Central memory CD4-positive, alpha-beta T cell (primary cell): ENCODE measurements at regions not wholly inside any gene's neighbourhood (a gene's known extent, or its start where the extent isn't known, plus 50 kb on each side); places are given as distances from the start of the nearest gene placed in this dataset.

Experiments used
- DNase-seq: peaks from one replicate; pipeline ENCODE4 v3.0.0; 2022

DNA sequence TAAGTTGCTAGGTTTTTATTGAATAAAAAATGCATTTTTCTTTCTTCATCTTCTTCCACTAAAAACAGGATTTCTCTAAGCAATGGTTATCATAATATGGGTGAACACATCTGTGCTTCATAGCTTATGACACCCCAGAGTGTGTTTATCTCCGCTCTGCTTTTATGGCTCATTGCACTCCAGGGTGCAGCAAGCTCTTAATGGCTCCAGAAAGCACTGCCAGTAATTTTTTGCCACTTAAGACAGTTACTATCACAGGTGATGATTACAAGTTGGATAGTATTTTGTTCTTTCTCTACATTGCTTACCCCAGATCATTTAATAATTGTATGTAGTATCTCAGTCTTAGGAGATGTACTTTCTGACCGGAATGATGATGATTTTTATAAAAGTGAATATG is 239.3 kb upstream of the CDH20 start:
- no peak for DNase-seq

DNA sequence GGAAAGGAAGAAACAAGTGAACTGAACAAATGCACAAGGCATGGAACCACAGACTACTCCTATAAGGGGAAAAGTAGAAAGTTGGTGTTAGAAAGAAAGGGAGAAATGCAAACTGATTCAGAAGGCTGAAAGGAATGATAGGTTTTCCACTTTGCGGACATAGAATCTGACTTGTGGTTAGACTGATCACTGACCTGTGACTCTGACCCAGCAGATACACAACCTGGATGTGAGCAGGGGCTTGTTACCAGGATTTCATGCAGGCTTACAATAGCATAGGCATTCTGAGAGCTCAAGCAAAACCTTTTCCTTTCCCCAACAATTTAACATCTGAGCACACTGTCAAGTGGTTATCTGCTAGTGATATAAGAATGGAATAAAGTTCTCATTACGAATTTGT is 237.0 kb upstream of the CDH20 start:
- DNase-seq: no peak

DNA sequence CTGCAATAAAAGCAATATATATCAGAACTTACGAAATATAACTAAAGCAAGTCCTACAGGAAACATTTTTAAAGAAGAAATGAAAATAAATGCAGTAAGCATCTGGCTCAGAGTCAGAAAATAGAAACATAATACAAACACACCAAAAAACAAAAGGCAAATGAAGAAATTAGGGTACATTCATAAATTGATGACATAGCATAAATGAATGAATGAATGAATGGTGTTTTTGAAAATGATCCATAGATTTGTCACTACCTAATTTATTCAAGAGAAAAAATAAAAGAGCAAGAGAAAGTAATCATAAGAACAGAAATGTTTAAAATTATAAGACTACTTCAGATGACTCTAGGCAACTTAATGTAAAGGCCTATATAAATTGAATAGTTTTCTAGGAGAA is 226.1 kb upstream of the CDH20 start:
- DNase-seq: no peak

DNA sequence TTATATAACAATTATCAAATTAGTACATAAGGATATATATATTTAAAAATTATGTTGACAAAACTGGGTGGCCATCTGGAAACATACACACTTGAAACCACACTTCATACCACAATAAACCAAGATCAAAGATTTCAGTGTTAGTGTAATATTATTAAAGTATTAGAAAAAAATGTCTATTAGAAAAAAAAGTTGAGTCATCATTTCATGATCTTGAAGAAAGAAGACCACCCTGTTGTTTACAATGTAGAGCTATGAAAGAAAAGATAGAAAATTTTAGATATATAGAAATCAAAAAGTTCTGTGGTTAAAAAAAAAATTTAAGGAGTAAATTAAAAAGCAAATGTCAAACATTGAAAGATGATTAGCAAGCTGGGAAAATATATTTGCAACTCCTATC is 224.5 kb upstream of the CDH20 start:
- no peak for DNase-seq

DNA sequence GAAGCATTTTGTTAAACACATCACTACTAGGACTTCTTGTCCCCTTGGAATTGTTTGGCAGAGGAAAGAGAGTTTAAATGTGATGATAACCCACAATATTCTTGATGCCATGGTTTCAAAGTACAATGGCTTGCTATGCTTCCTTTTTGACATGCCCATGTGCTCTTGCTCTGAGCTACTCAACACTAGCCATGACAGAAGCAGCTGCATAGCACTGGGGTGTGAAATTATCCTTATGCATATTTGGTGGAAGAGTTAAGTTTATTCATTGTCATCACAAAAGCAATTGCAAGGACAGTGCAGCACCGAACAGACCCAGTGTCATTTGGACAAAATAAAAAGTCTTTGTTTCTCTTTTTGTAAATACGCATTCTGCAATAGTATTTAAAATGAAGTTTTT is 209.9 kb upstream of the CDH20 start:
- no peak for DNase-seq

DNA sequence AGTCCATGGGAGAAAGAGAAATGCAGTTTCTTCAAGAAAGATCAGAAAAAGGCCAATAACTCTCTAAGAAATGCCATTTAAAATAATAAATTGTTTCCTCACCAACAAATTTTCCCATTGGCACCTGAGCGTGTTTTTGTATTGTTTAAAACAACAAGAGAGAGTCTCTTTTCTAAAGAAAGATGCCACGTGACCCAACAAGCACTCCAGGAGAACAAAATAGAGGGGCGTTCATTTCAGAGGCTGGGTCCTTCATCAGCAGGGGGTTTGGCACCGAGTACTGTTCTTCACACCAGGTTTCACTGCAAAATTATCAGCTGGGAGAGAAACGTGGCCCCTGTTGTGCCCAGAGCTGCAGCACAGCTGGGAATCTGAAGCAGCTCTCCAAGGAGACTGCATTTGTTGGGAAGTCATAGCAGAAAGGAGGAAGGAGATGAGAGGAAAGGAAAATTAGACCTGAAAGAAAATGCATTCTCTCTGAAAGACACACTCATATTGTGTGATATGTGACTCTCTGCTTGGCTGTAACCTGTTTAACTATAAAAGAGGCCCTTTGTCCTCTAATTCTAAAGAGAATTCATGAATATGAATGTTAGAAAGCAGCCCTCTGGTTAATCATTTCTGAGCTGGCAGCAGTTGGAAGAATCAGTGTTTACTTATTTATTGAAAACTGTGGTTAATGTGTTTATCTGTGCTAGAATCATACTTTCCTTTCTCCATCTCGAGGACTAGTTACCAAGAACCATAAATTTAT is 205.3 kb upstream of the CDH20 start:
- DNase-seq: no peak

DNA sequence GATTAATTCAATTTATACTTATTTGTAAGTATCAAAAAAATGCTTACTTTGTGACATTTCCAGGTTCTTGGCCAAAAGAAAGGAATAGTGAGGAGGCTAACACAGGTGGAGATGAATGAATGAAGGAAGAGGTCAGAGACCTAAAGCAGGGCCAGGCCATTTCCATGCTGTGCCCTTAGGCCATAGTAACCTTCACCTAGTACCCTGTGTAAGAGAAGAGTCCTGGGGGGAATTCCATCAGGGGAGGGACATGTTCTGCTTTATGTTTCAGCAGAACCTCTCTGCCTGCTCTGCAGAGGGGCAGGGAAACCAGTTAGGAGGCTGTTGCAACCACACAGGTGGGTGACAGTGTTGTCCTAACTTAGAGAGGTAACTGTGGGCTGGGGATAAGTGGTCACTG is 204.2 kb upstream of the CDH20 start:
- DNase-seq: no peak

DNA sequence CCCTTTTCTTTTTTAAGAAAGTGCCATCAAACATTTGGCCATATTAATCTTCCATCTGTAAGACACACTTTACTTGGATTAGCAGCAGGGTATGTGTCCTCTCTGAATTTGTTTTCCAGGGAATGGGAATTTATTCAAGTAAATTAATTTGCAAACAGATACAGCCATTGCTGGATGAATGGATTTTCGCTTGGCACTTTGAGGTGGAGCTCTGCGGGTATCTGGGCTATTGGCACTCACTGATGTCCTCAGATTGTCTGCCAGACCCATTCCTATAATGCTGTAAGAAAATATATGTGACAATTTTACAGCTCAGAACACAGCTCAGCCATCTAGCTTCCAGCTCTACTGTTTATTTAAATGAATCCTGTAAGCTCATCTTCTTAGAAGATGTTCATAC is 201.2 kb upstream of the CDH20 start:
- no peak for DNase-seq

DNA sequence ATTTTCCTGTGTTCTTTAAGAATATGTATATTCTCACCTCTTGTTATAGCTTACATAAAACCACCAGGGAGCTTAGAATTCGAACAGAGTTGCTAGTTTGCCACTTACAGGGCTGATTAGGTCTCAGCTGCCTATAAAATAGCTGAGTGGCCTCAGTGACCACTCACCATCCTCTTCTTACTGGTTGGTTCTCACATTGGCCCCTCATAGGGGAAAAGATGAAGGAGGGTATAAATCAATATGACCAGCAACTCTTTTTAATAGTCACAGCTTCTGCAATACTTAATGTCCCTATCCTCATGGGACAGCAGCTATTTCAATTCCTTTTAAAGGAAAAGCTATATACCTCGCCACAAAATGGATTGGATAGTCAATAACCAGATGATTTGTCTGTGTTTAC is 199.4 kb upstream of the CDH20 start:
- DNase-seq: no peak

DNA sequence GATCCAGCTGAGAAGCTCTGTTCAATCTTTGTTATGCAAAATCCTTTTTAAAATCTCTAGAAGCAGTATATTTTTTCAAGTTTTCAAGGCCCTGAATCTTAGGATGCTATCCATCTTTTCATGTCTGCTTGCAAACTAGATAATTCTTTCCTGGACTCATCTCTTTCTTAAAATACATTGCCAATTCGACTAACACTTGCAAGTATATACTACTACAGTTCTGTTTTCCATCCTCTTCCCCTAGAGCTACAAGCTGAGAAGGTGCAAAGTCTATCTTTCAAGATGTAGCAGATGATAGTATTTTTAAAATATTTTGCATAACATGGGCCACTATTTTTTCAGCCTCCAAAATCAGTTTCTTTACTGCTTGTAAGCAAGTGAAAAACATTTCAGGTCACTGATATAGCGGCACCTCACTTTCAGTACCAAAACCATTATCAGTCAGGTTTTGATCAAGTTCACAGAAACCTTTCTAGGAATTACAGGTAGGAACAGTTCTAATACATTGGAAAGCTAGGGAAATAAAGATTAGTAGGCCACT is 196.4 kb upstream of the CDH20 start:
- no peak for DNase-seq

DNA sequence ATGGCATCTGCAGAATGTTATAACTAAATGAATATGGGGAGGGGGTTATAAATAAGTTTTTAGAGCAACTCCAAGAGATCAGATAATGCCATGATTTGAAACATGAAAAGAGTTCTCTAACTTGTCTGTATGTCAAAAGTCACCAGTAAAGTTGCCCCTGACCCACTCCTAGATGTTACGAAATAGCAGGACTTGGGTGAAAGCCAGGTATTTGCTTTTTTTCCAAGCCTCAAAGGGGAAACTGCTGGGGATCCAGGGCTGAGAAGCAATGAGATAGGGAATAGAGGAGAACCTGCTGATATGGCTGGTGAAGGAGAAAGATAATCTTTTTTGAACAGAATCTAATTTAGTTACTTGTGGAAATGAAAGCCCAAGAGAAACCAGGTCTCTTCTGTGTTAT is 191.5 kb upstream of the CDH20 start:
- no peak for DNase-seq

DNA sequence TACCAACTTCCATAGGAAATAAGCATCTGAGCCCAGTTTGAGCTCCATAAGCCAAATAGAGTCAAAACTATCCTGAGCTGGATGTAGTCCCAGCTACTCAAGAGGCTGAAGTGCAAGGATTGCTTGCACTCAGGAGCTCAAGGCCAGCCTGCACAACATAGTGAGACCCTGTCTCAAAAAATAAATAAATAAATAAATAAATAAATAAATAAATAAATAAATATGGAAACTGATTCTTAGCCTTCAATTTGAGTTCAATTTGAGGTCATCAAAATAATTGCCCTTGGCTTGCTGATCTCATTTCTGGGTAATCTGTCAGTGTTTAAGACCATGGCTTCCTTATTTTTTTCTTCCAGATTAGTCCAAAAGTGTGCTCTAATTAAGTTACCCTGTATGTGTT is 184.9 kb upstream of the CDH20 start:
- DNase-seq: no peak

DNA sequence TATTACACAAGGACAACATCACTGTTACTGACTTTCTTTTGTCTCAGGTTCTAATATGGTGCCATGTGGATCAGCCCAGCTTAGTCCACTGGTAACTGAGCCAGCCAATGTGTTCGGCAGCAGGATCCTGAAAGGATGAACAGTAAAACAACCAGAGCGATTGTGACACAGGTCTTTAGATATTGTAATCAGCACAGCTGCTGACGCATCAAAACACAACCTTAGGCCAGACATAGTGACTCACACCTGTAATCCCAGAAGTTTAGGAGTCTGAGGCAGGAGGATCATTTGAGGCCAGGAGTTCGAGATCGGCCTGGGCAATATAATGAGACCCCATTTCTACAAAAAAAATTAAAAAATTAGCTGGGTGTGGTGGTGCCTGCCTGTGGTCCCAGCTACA is 183.4 kb upstream of the CDH20 start:
- no peak for DNase-seq

DNA sequence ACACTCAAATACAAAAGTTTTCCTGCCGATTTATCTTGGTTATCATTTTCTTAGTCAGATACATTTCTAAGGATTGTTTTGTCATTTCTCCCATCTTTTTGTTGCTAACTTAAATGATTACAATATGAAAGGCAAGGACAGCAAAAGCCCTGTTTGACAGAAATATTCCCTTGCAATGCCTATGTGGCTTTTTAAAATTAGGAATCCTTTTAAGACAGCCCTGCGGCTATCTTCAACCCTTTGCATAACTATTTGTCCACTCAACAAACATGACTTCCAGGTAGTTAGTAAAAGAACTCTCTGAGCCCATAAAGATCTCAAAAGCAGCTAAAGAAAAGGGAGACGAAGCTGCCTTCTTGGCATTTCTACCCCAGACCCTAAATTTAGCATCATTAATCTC is 179.7 kb upstream of the CDH20 start:
- DNase-seq: no peak

DNA sequence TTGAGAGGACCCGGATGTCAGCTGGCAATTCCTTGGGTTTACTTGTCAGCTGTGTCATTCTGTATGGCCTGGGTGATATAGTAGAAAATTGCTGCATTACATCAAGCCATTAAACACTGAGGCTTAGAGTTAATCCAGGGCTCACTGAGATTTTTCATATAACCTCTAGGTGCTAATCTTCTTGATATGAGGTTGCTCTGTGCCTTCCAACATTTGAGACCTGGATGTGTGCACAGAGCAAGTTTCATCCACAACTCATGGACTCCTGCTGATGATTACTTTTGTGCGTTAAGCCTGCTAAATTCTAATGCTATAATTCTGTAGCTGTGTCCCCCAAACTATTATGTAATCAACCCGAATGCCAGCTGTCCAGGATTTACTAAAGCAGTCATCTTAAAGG is 178.4 kb upstream of the CDH20 start:
- DNase-seq: no peak

DNA sequence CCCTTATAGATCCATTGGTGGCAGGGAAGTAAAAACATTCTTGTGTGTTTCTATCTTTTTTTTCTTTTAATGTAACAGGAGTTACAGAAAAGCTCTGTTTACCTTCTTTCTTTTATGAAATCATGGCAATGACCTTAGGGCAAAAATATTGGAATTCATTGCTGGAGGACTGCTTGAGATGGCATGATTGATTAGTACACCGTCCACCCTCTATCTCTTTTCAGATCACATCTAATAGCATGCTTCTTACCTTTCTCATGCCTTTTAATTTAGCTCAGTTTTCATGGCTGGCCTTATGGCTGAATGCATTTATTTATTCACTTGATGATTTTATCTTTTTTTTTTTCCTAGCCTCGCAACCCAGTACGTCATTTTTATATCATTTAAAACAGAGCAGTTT is 177.6 kb upstream of the CDH20 start:
- DNase-seq: no peak

DNA sequence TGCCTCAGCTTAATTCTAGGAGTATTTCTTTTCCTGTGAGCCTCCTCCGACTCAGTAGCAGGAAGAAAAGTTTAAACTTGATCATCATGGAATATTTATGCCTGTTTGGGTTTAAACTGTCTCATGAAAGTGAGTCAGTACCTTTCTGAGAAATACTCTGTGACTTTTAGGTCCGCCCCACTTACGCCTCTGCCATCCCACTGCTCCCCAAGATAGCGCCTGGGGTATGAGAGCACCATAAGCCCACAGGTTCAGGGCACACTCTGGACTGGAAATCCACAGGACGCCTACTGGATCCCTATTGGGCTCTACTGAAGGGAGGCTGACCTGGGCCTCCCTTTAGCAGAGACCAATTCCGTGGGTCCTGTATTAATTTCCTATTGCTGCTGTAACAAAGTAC is 175.8 kb upstream of the CDH20 start:
- DNase-seq: no peak

DNA sequence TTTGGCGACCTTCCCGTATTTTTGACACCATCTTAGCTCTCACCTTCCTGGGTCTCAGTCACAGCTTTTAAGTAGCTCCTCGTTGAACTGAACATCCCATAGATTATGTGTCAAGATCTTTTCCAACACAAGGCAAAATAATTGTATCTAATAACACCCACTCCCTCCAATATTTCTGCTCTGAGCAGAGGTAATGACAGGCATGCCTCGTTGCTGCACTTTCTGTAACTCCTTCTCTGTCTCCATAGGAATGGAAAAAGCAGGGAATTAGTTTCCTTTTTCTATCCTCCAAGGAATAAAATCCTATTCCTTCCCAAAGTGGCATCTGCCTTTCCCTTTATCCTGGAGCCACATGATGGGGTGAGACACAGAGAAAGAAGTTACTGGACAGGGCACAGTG is 174.0 kb upstream of the CDH20 start:
- no peak for DNase-seq

DNA sequence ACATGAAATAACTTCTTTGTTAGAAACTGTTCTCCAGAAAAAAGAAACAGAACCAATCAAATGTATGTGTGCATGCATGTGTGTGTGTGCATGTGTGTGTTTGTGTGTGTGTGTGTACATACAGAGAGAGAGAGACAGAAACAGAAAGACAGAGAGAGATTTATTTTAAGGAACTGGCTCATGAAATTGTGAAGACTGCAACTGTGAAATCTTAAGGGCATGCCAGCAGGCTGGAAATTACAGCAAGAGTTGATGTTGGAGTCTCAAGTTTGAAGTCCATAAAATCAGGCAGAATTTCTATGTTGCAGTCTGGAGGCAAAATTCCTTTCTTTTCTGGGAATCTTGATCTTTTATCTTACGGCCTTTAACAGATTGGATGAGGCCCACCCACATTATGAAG is 168.9 kb upstream of the CDH20 start:
- DNase-seq: no peak

DNA sequence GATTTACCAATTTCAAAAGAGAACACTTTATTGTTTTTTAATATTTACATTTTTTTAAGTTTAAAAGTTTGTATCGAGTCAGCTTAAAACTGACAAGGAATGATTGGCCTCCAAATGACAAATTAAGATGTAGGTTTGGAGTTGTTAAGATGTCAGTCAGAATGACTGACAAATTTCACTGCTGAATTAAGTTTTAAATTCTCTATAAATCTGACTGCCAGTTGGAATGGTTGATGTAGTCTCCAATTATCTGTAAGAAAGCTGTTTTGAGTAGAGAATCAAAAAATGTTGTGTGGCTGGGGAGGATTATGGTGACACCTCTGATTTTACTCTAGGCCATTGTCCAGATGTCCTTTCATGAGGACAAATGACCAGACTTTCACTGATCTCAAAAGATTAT is 165.3 kb upstream of the CDH20 start:
- no peak for DNase-seq

DNA sequence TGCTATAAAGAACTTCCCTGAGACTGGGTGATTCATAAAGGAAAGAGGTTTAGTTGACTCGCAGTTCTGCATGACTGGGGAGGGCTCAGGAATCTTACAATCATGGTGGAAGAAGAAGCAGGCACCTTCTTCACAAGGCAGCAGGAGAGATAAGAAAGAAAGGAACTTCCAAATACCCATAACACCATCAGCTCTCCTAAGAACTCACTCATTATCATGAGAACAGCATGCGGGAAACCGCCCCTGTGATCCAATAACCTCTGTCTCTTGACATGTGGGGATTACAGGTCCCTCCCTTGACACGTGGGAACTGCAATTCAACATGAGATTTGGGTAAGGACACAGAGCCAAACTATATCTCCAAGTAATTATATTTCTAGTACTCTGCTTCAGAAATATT is 163.8 kb upstream of the CDH20 start:
- DNase-seq: no peak

DNA sequence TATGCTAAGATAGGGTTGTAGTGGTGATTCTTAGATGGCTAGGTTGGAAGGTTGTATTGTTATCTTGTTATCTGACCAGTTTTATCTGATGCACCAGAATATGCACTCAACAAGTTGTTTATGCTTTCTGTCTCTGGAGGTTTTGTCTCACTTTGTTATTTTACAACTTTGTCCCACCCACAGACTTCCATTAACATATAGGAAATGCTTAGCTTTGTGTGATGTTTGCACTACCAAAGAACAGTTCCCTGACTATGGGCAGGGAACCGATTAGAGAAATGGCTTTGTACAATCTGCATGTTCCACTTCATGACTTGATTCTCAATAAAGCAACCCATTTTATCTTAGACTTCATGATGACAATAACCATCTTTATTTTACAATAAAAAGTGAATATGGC is 160.6 kb upstream of the CDH20 start:
- no peak for DNase-seq

DNA sequence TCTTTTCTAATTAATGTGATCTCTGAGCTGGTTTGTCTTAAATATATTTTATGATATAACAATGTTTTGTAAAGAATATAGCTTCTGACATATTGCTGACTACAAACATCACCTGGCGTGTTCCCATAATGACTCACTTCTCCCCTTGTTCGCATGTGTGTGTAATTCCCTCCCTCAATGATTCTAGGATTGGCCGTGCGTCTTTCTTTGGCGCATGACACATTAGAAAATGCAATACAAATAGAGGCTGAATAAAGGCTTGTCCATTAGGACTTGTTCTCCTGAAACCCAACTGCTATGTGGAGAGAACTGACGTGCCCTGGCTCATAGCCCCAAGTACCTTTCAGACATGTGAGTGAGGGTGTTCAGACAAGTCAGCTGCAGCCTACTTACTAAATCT is 159.7 kb upstream of the CDH20 start:
- no peak for DNase-seq

DNA sequence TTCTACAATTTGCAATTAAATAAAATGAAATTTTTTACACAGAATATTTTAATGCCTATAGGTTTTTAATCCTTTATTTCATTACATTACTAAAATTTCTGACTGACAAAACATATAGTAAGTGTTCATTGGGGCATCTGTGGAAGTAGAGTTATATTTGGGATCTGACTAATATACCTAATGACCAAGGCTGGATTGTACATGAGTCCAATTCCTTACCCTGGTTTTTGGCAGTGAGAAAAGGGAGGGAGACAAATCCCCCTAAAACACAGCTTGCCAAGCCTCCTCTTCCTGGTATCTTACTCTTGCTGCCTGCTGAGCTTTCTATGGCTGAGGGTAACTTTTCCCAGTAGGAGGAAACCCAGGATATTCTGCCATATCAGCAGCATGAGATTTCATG is 149.4 kb upstream of the CDH20 start:
- no peak for DNase-seq

DNA sequence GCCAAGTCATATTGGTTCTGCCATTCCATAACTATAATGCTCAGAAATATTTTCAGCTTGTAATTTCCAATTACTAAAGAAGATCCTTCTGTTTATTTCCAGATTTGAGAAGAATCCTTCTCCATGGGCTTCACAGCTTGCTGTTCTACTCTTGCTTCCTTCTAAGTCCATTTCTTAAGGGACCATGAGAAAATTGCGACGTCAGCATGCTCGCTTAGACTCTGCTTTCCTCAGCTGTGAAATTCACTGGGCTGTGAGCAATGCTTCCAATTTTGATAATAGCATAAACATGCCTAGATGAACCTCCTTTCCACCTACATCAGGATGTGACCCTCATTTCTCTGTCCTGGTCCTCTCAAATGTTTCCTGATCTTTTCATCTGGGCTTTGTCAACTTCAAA is 145.3 kb upstream of the CDH20 start:
- DNase-seq: no peak
